Caco-2 (cell line): ENCODE measurements at regions not wholly inside any gene's neighbourhood (a gene's known extent, or its start where the extent isn't known, plus 50 kb on each side); places are given as distances from the start of the nearest gene placed in this dataset.

ENCODE experiments used
- BruUV-seq: library from RNA; stranded (reverse); fragments of 400-500 nt; replicated peaks from 2 replicates; lab custom pipeline; 2021; lab: Mats Ljungman, UMichigan
- CTCF ChIA-PET: fragments of 300-600 bp; sonication (Branson Sonifier 250); formaldehyde crosslinking; loops from one replicate; lab custom pipeline; 2022; ENCODE audit warnings: antibody characterized with exemption; lab: Charles Lee
- POLR2A ChIA-PET: fragments of 300-600 bp; sonication (Branson Sonifier 250); formaldehyde crosslinking; loops from one replicate; lab custom pipeline; 2022; ENCODE audit warnings: antibody characterized with exemption; lab: Charles Lee
- DNase-seq, 2 experiments: peaks; one replicate each; pipeline versions ENCODE4 v3.0.0 to v3.0.0-alpha.2; 2020 to 2022
- H3K27me3 ChIP-seq: replicated peaks from 2 replicates; pipeline ENCODE4 v1.6.0; 2011; ENCODE audit warnings: low read length; ENCODE audit not compliant: control insufficient read depth, insufficient read depth
- H3K36me3 ChIP-seq: 2 replicates; pipeline ENCODE4 v1.5.1; 2011; ENCODE audit warnings: low read length; ENCODE audit not compliant: control insufficient read depth, insufficient read depth
- H3K4me1 ChIP-seq: fragments of 250-450 bp; sonication (Bioruptor Pico); 2 replicates; pipeline ENCODE4 v1.5.1; 2020; ENCODE audit warnings: mild to moderate bottlenecking
- H3K4me3 ChIP-seq: 2 replicates; pipeline ENCODE4 v1.5.1; 2011; ENCODE audit warnings: low read depth, mild to moderate bottlenecking, control low read depth, low read length
- H3K9me3 ChIP-seq: fragments of 250-450 bp; sonication (Bioruptor Pico); 2 replicates; pipeline ENCODE4 v1.5.1; 2020; ENCODE audit warnings: mild to moderate bottlenecking, moderate library complexity
- H3K27ac Mint-ChIP-seq: one replicate; pipeline ENCODE4 v1.8.0; 2022; ENCODE audit warnings: mixed read lengths; ENCODE audit not compliant: unreplicated experiment
- H3K27me3 Mint-ChIP-seq: one replicate; pipeline ENCODE4 v1.8.0; 2022; ENCODE audit warnings: mixed read lengths; ENCODE audit not compliant: insufficient read depth, unreplicated experiment
- H3K36me3 Mint-ChIP-seq: one replicate; pipeline ENCODE4 v1.8.0; 2022; ENCODE audit warnings: mild to moderate bottlenecking, mixed read lengths; ENCODE audit not compliant: insufficient read depth, unreplicated experiment
- H3K4me1 Mint-ChIP-seq: one replicate; pipeline ENCODE4 v1.8.0; 2022; ENCODE audit warnings: low read depth, mixed read lengths; ENCODE audit not compliant: unreplicated experiment
- H3K4me3 Mint-ChIP-seq: one replicate; pipeline ENCODE4 v1.8.0; 2022; ENCODE audit warnings: mild to moderate bottlenecking, moderate library complexity, mixed read lengths; ENCODE audit not compliant: unreplicated experiment
- H3K9me3 Mint-ChIP-seq: one replicate; pipeline ENCODE4 v1.8.0; 2022; ENCODE audit warnings: mixed read lengths; ENCODE audit not compliant: unreplicated experiment
- intact Hi-C: fragments of 100-400 bp; cut with micrococcal nuclease; formaldehyde crosslinking; loops from one replicate; pipeline ENCODE4 v1.10.0; 2022; ENCODE audit not compliant: unreplicated experiment
- TF ChIP-seq, protein P1 (sequence below), 2 experiments: fragments of 200-600 bp in 1 of 2; IDR thresholded peaks; 1 replicate in 1 of 2; 2 replicates in 1 of 2; pipeline versions ENCODE4 v1.5.1 to v1.8.0; 2011 to 2022; ENCODE audit warnings: antibody characterized with exemption in 1 of 2, control low read depth in 1 of 2, inconsistent platforms in 1 of 2, low read depth in 1 of 2, low read length in 1 of 2, mild to moderate bottlenecking in 1 of 2, moderate library complexity in 1 of 2; ENCODE audit not compliant: insufficient read depth in 1 of 2, severe bottlenecking in 1 of 2, unreplicated experiment in 1 of 2

GRCh38 chr1:220385158-220385557, 112.9 kb upstream of the RAB3GAP2 start:
- H3K4me1 ChIP-seq, result peaks cover 5% of the 10 kb centered on the region; the same call in 1 of the 2 replicates
- no peak overlapping the region for H3K4me3 ChIP-seq
- Mint-ChIP-seq H3K9me3 (peaks cover 26% of the 10 kb centered on the region), H3K27me3 (peaks cover 41% of the 10 kb centered on the region), H3K36me3 (no peaks in the 10 kb centered on the region), H3K4me1 (peaks cover 9% of the 10 kb centered on the region), H3K27ac (no peak overlapping the region), H3K4me3 (no peak overlapping the region)
- TF ChIP-seq, protein P1, sequence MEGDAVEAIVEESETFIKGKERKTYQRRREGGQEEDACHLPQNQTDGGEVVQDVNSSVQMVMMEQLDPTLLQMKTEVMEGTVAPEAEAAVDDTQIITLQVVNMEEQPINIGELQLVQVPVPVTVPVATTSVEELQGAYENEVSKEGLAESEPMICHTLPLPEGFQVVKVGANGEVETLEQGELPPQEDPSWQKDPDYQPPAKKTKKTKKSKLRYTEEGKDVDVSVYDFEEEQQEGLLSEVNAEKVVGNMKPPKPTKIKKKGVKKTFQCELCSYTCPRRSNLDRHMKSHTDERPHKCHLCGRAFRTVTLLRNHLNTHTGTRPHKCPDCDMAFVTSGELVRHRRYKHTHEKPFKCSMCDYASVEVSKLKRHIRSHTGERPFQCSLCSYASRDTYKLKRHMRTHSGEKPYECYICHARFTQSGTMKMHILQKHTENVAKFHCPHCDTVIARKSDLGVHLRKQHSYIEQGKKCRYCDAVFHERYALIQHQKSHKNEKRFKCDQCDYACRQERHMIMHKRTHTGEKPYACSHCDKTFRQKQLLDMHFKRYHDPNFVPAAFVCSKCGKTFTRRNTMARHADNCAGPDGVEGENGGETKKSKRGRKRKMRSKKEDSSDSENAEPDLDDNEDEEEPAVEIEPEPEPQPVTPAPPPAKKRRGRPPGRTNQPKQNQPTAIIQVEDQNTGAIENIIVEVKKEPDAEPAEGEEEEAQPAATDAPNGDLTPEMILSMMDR (IDR thresholded peaks at IDR 0.05; ENCODE audit: insufficient read depth in 1 of 2, low read depth in 1 of 2, low read length in 1 of 2, severe bottlenecking in 1 of 2, unreplicated experiment in 1 of 2), result no peak
- ChIA-PET CTCF (no interaction called here), POLR2A (no interaction called here)
- DNase-seq, result no peak
- BruUV-seq, result no TSS peak
- intact Hi-C loops, result loop anchor here (2.0 kb wide), 2 partner anchors 22 to 402 kb away; partner anchors contain the start of gene MTARC1
- H3K36me3 ChIP-seq, result no peaks in the 10 kb centered on the region
- peaks cover 11% of the 10 kb centered on the region for H3K9me3 ChIP-seq
- 0 out of 2 replicates have a peak, but pooled peaks cover 1% of the 10 kb centered on the region for H3K27me3 ChIP-seq

GRCh38 chr1:220382994-220383393, 110.7 kb upstream of the RAB3GAP2 start:
- Mint-ChIP-seq H3K27ac (no peak overlapping the region), H3K4me1 (peaks cover 16% of the 10 kb centered on the region), H3K36me3 (no peaks in the 10 kb centered on the region), H3K9me3 (peaks cover 29% of the 10 kb centered on the region), H3K4me3 (no peak overlapping the region), H3K27me3 (peaks cover 38% of the 10 kb centered on the region)
- intact Hi-C loops, result no loop called here
- DNase-seq, result no peak
- no TSS peak for BruUV-seq
- ChIA-PET POLR2A (no interaction called here), CTCF (no interaction called here)
- Histone ChIP-seq H3K27me3 (no peaks in the 10 kb centered on the region), H3K36me3 (no peaks in the 10 kb centered on the region), H3K4me3 (no peak overlapping the region), H3K4me1 (peaks cover 5% of the 10 kb centered on the region; the same call in 1 of the 2 replicates), H3K9me3 (peaks cover 11% of the 10 kb centered on the region)
- TF ChIP-seq, protein P1 (IDR thresholded peaks at IDR 0.05; ENCODE audit: insufficient read depth in 1 of 2, low read depth in 1 of 2, low read length in 1 of 2, severe bottlenecking in 1 of 2, unreplicated experiment in 1 of 2), result no peak

GRCh38 chr1:220380885-220381284, 108.6 kb upstream of the RAB3GAP2 start:
- TF ChIP-seq, protein P1 (IDR thresholded peaks at IDR 0.05; ENCODE audit: insufficient read depth in 1 of 2, low read depth in 1 of 2, low read length in 1 of 2, severe bottlenecking in 1 of 2, unreplicated experiment in 1 of 2), result no peak
- no peak overlapping the region for H3K4me3 ChIP-seq
- no peak for DNase-seq
- intact Hi-C loops, result no loop called here
- POLR2A ChIA-PET, result no interaction called here
- H3K9me3 ChIP-seq, result peaks cover 11% of the 10 kb centered on the region
- no peaks in the 10 kb centered on the region for H3K27me3 ChIP-seq
- Mint-ChIP-seq H3K36me3 (no peaks in the 10 kb centered on the region), H3K4me1 (peaks cover 16% of the 10 kb centered on the region), H3K27ac (no peak overlapping the region), H3K9me3 (peaks cover 28% of the 10 kb centered on the region), H3K27me3 (peaks cover 34% of the 10 kb centered on the region), H3K4me3 (no peak overlapping the region)
- no peaks in the 10 kb centered on the region for H3K36me3 ChIP-seq
- CTCF ChIA-PET, result no interaction called here
- no TSS peak for BruUV-seq
- peaks cover 5% of the 10 kb centered on the region; the same call in 1 of the 2 replicates for H3K4me1 ChIP-seq
